CD4-positive, CD25-positive, alpha-beta regulatory T cell (primary cell): ENCODE measurements at regions not wholly inside any gene's neighbourhood (a gene's known extent, or its start where the extent isn't known, plus 50 kb on each side); places are given as distances from the start of the nearest gene placed in this dataset.

ENCODE experiments used
- ATAC-seq, 2 donors: fragments of 150-1000 bp; cut with Tn5 transposase; one replicate each; pipeline ENCODE4 v1.10.0; 2021; ENCODE audit warnings: low read depth in 2 of 2, moderate number of reproducible peaks in 2 of 2, moderate library complexity in 1 of 2
- DNase-seq, 3 donors: peaks; one replicate each; pipeline versions ENCODE4 v3.0.0 to v3.0.0-alpha.2; 2012 to 2022; ENCODE audit warnings: mixed read lengths in 1 of 3
- H3K27ac ChIP-seq: one replicate; pipeline ENCODE4 v1.7.0; 2013; ENCODE audit warnings: mild to moderate bottlenecking, low read length; ENCODE audit not compliant: insufficient read depth, poor library complexity, severe bottlenecking
- H3K27me3 ChIP-seq: one replicate; pipeline ENCODE4 v1.7.0; 2013; ENCODE audit warnings: low read length; ENCODE audit not compliant: control insufficient read depth, insufficient read depth
- H3K36me3 ChIP-seq: one replicate; pipeline ENCODE4 v1.7.0; 2013; ENCODE audit warnings: mild to moderate bottlenecking, low read length, moderate library complexity; ENCODE audit not compliant: control insufficient read depth, insufficient read depth
- H3K4me1 ChIP-seq: 2 replicates; pipeline ENCODE4 v1.7.0; 2013; ENCODE audit warnings: mild to moderate bottlenecking, low read length; ENCODE audit not compliant: insufficient read depth, control insufficient read depth, poor library complexity, severe bottlenecking
- H3K4me3 ChIP-seq: one replicate; pipeline ENCODE4 v1.7.0; 2013; ENCODE audit warnings: low read depth, mild to moderate bottlenecking, low read length, moderate library complexity
- H3K9me3 ChIP-seq, 2 experiments: 1 replicate in 1 of 2; 2 replicates in 1 of 2; pipeline ENCODE4 v1.7.0; 2013; ENCODE audit warnings: low read length in 2 of 2, mild to moderate bottlenecking in 1 of 2, moderate library complexity in 1 of 2; ENCODE audit not compliant: control insufficient read depth in 2 of 2
- H3K27ac Mint-ChIP-seq, 3 donors: one replicate each; pipeline ENCODE4 v1.8.0; 2020 to 2022; ENCODE audit warnings: mild to moderate bottlenecking in 3 of 3, mixed read lengths in 3 of 3, moderate library complexity in 2 of 3
- H3K27me3 Mint-ChIP-seq: one replicate; pipeline ENCODE4 v1.8.0; 2022; ENCODE audit warnings: mild to moderate bottlenecking, mixed read lengths
- H3K36me3 Mint-ChIP-seq: one replicate; pipeline ENCODE4 v1.8.0; 2020; ENCODE audit warnings: mixed read lengths
- H3K4me1 Mint-ChIP-seq, 4 donors: one replicate each; pipeline ENCODE4 v1.8.0; 2020 to 2022; ENCODE audit warnings: mixed read lengths in 4 of 4, mild to moderate bottlenecking in 1 of 4
- H3K4me3 Mint-ChIP-seq, 4 donors: one replicate each; pipeline ENCODE4 v1.8.0; 2020 to 2022; ENCODE audit warnings: mild to moderate bottlenecking in 4 of 4, mixed read lengths in 4 of 4, moderate library complexity in 3 of 4
- H3K9me3 Mint-ChIP-seq, 7 donors: one replicate each; pipeline ENCODE4 v1.8.0; 2020 to 2022; ENCODE audit warnings: mixed read lengths in 7 of 7, mild to moderate bottlenecking in 3 of 7, moderate library complexity in 2 of 7

DNA sequence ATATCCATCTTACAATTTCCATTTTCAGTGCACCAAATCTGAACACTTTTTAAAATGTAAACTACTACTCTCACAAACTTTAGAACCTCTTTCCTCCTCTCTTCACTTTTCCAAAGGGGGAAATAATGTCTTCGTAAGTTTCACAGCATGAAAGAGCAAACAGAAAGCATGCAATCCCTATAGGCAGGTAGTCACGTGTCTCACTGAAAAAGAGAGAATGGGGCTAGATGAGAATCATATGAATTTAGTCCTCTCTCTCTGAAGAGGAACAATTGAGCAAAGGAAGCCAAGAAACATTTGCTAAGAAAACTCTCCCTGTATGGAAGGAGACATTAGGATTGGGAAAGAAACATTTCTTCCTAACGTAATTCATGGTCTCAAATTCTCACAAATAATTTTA is 613.9 kb downstream of the PLA2G4A start:
- ATAC-seq (no peak), DNase-seq (no peak)
- Histone ChIP-seq H3K27me3 (no peaks in the 10 kb centered on the region), H3K4me3 (no peak overlapping the region), H3K4me1 (no peaks in the 10 kb centered on the region), H3K27ac (no peak overlapping the region), H3K9me3 (no peaks in the 10 kb centered on the region), H3K36me3 (no peaks in the 10 kb centered on the region)
- Mint-ChIP-seq H3K27me3 (no peaks in the 10 kb centered on the region), H3K27ac (no peak overlapping the region), H3K36me3 (no peaks in the 10 kb centered on the region), H3K4me1 (no peaks in the 10 kb centered on the region), H3K9me3 (peaks cover 0 to 6% (median 2%) of the 10 kb centered on the region in 7 donors), H3K4me3 (no peak overlapping the region)

DNA sequence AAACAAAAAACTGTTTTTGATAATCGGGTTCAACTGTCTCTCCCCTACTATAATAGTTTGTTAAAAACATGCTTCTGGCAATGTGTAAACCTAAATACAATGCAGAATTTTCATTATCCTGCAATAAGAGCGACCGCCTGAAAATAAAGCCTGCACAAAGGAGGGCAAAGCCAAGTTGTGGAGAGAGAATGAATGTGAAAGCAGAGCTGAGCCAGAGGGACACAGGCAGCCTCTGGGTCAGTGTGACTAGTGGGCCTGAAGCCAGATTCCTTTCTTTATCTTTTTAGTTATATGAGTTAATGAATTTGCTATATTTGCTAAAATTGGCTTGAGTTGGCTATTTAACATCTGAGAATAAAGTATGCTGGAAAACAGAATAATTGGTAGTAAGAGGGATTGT is 615.2 kb downstream of the PLA2G4A start:
- Mint-ChIP-seq H3K9me3 (peaks cover 0 to 6% (median 2%) of the 10 kb centered on the region in 7 donors), H3K27ac (no peak overlapping the region), H3K4me3 (no peak overlapping the region), H3K27me3 (no peaks in the 10 kb centered on the region), H3K36me3 (no peaks in the 10 kb centered on the region), H3K4me1 (no peaks in the 10 kb centered on the region)
- no peaks in the 10 kb centered on the region for H3K36me3 ChIP-seq
- H3K9me3 ChIP-seq: no peaks in the 10 kb centered on the region
- H3K27me3 ChIP-seq: no peaks in the 10 kb centered on the region
- DNase-seq: no peak
- H3K27ac ChIP-seq: no peak overlapping the region
- no peaks in the 10 kb centered on the region for H3K4me1 ChIP-seq
- no peak for ATAC-seq
- H3K4me3 ChIP-seq: no peak overlapping the region

DNA sequence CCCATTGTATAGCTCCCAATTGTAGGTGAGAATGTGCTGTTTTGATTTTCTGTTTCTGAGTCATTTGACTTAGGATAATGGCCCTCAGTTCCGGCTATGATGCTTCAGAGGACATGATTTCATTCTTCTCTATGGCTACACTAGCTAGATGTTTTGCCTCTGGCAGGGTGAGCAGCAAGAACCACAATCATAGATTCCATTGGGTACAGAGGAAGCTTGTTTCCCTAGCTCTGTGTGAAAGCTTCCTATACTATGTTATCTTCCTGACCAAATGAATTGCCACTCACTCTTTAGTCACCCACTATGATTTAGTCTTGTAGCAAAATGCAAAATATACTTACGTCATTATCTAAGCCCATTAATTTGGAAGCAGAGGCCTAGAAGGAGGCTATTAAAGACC is 616.3 kb downstream of the PLA2G4A start:
- H3K4me3 Mint-ChIP-seq: no peak overlapping the region
- Histone ChIP-seq H3K9me3 (no peaks in the 10 kb centered on the region), H3K4me3 (no peak overlapping the region), H3K27ac (no peak overlapping the region), H3K36me3 (no peaks in the 10 kb centered on the region), H3K4me1 (no peaks in the 10 kb centered on the region), H3K27me3 (no peaks in the 10 kb centered on the region)
- no peaks in the 10 kb centered on the region for H3K4me1 Mint-ChIP-seq
- H3K36me3 Mint-ChIP-seq: no peaks in the 10 kb centered on the region
- DNase-seq (no peak), ATAC-seq (no peak)
- no peaks in the 10 kb centered on the region for H3K27me3 Mint-ChIP-seq
- no peak overlapping the region for H3K27ac Mint-ChIP-seq
- peaks cover 0 to 6% (median 2%) of the 10 kb centered on the region in 7 donors for H3K9me3 Mint-ChIP-seq

DNA sequence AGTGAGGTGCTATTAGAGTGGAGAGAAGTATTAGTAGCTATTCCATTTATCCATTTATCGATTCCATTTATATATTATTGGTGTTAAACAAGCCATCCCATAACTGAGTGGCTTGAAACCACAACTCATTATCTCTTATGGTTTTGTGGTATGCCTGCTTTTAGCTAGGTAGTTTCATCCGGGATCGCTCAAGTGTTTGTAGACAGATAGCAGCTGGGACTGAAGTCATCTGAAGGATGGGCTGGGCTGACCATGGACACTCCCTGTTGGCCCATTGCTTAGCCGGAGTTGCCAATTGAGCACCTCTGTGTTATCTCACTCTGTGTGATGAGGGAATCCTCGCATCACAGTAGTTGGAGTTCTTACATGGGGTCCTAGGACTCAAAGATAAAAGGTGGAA is 622.5 kb downstream of the PLA2G4A start:
- ATAC-seq: no peak
- Mint-ChIP-seq H3K4me1 (no peaks in the 10 kb centered on the region), H3K36me3 (no peaks in the 10 kb centered on the region), H3K9me3 (peaks cover 0 to 4% (median 3%) of the 10 kb centered on the region in 7 donors), H3K27me3 (no peaks in the 10 kb centered on the region), H3K27ac (no peak overlapping the region), H3K4me3 (no peak overlapping the region)
- Histone ChIP-seq H3K4me1 (no peaks in the 10 kb centered on the region), H3K4me3 (no peak overlapping the region), H3K36me3 (no peaks in the 10 kb centered on the region), H3K27me3 (no peaks in the 10 kb centered on the region), H3K9me3 (no peaks in the 10 kb centered on the region), H3K27ac (no peak overlapping the region)
- no peak for DNase-seq

DNA sequence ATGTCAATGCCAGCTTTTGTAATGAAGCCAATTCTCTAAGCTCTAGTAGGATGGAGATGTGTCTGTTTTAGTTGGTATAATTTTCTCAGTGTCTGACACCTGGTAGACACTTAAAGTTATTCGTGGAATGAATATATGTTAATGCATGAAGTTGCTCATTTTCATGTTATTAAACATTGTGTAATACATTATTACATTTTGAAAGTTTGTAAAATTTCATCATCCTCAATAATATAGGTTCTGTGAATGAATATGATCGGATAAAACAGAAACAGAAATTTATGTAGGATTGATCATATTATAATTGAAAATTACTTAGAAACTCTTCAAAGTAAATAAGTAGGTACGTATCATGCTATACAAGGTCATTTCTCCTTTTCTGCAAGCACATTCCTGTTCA is 625.3 kb downstream of the PLA2G4A start:
- H3K36me3 ChIP-seq: no peaks in the 10 kb centered on the region
- no peak for DNase-seq
- H3K36me3 Mint-ChIP-seq: no peaks in the 10 kb centered on the region
- H3K27ac Mint-ChIP-seq: no peak overlapping the region
- H3K27me3 Mint-ChIP-seq: no peaks in the 10 kb centered on the region
- H3K9me3 ChIP-seq: no peaks in the 10 kb centered on the region
- ATAC-seq: no peak
- H3K9me3 Mint-ChIP-seq: peaks cover 0 to 8% (median 3%) of the 10 kb centered on the region in 7 donors
- H3K4me3 ChIP-seq: no peak overlapping the region
- H3K4me1 ChIP-seq: no peaks in the 10 kb centered on the region
- no peak overlapping the region for H3K4me3 Mint-ChIP-seq
- H3K4me1 Mint-ChIP-seq: no peaks in the 10 kb centered on the region
- no peaks in the 10 kb centered on the region for H3K27me3 ChIP-seq
- no peak overlapping the region for H3K27ac ChIP-seq

DNA sequence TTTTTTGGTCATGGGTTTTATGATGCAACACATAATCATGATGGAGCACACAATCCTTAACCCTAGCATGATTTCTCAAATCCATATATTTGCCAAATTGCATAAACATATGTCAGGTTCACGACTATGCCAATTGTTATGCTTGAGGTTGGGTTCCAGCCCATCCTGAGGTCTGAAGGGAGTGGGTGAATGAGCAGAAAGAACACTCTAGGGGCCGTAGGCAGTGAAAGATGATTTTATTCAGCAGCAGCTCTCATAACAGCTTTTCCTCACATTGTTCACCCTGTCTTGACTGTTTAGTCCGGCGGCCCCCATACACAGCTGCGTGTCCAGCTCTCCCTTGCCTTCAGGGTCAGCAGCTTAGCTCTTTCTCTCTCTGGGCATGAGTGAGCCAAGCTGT is 627.7 kb downstream of the PLA2G4A start:
- no peak overlapping the region for H3K4me3 Mint-ChIP-seq
- no peaks in the 10 kb centered on the region for H3K36me3 Mint-ChIP-seq
- H3K9me3 Mint-ChIP-seq: peaks cover 0 to 8% (median 2%) of the 10 kb centered on the region in 7 donors
- no peak for DNase-seq
- no peaks in the 10 kb centered on the region for H3K27me3 ChIP-seq
- H3K4me1 Mint-ChIP-seq: no peaks in the 10 kb centered on the region
- ATAC-seq: no peak
- no peaks in the 10 kb centered on the region for H3K27me3 Mint-ChIP-seq
- no peaks in the 10 kb centered on the region for H3K9me3 ChIP-seq
- no peak overlapping the region for H3K27ac Mint-ChIP-seq
- no peak overlapping the region for H3K4me3 ChIP-seq
- no peaks in the 10 kb centered on the region for H3K4me1 ChIP-seq
- no peaks in the 10 kb centered on the region for H3K36me3 ChIP-seq
- H3K27ac ChIP-seq: no peak overlapping the region

DNA sequence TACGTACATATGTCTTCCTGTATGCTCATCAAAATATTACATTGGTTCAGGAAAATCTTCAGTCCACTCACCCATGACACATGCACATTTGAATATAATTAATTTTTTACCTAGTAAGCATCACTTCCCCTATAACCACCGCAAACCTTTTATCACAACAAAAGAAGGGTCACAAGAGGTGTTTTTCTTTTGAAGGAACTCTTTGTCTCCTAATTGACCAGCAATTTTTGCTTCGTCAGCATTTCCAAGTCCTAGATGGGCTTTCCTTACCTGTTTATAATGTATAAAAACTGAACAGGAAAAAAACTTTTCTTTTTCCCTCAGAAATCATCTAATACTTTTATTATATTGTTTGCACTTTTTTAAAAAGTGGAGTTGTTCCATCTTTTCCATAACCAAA is 631.3 kb downstream of the PLA2G4A start:
- H3K4me3 Mint-ChIP-seq: no peak overlapping the region
- peaks cover 0 to 34% (median 10%) of the 10 kb centered on the region in 7 donors for H3K9me3 Mint-ChIP-seq
- Histone ChIP-seq H3K27ac (no peak overlapping the region), H3K9me3 (no peaks in the 10 kb centered on the region), H3K27me3 (no peaks in the 10 kb centered on the region), H3K36me3 (no peaks in the 10 kb centered on the region), H3K4me1 (no peaks in the 10 kb centered on the region), H3K4me3 (no peak overlapping the region)
- no peaks in the 10 kb centered on the region for H3K36me3 Mint-ChIP-seq
- H3K27me3 Mint-ChIP-seq: no peaks in the 10 kb centered on the region
- DNase-seq: no peak
- no peaks in the 10 kb centered on the region for H3K4me1 Mint-ChIP-seq
- no peak overlapping the region for H3K27ac Mint-ChIP-seq
- ATAC-seq: no peak

DNA sequence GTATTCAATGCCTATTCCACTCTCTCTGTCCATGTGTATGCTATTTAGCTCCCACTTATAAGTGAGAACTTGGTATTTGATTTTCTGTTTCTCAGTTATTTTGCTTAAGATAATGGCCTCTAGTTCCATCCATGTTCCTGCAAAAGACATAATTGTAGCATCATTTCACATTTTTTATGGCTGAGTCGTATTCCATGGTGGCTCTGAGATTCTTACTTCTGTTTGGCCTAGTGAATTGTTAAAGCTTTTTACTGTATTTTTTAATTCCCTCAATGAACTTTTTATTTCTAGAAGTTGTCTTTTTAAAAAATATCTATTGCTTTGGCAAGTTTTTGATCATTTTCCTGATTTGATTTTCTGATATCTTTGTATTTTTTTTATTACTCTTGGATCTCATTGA is 635.6 kb downstream of the PLA2G4A start:
- ATAC-seq: no peak
- Mint-ChIP-seq H3K27ac (no peak overlapping the region), H3K27me3 (no peaks in the 10 kb centered on the region), H3K9me3 (peaks cover 0 to 41% (median 14%) of the 10 kb centered on the region in 7 donors), H3K4me1 (no peaks in the 10 kb centered on the region), H3K36me3 (no peaks in the 10 kb centered on the region), H3K4me3 (no peak overlapping the region)
- no peaks in the 10 kb centered on the region for H3K36me3 ChIP-seq
- H3K27me3 ChIP-seq: no peaks in the 10 kb centered on the region
- no peaks in the 10 kb centered on the region for H3K9me3 ChIP-seq
- no peaks in the 10 kb centered on the region for H3K4me1 ChIP-seq
- no peak overlapping the region for H3K4me3 ChIP-seq
- H3K27ac ChIP-seq: no peak overlapping the region
- no peak for DNase-seq
